MM.1S (cell line): ENCODE measurements at regions not wholly inside any gene's neighbourhood (a gene's known extent, or its start where the extent isn't known, plus 50 kb on each side); places are given as distances from the start of the nearest gene placed in this dataset.

ENCODE experiments used
- EZH2 ChIP-seq: fragments of 300-600 bp; sonication (generic); optimal IDR thresholded peaks from 2 replicates; pipeline ENCODE3; 2017; ENCODE audit warnings: low read depth, mild to moderate bottlenecking, antibody characterized with exemption, low read length, mixed read lengths
- EZH2phosphoT487 ChIP-seq: fragments of 300-600 bp; sonication (generic); IDR thresholded peaks from 2 replicates; pipeline ENCODE4 v1.6.1; 2018; ENCODE audit warnings: antibody characterized with exemption, low read length
- TF ChIP-seq, protein P1 (sequence below): fragments of 300-600 bp; sonication (generic); IDR thresholded peaks from 2 replicates; pipeline ENCODE4 v1.5.1; 2016; ENCODE audit warnings: antibody characterized with exemption, low read length, mixed read lengths

DNA sequence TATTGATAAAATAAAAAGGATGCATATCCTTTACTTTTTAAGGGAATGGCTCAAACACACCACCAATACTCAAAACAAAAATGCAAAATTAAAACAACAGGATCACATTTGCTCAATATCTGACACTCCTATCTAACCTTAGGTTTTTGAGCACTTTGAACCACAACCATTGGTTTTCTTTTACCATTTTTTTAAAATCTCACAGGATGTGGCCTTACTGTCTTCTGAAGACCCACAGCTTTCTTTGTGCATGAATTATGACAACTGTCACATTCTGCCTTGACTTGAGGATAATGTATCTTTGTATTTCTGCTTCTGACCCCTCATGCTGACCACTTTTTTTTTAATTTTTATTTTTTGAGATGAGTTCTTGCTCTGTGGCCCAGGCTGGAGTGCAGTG lies 461.1 kb upstream of the NRP1 start:
- TF ChIP-seq, protein P1, sequence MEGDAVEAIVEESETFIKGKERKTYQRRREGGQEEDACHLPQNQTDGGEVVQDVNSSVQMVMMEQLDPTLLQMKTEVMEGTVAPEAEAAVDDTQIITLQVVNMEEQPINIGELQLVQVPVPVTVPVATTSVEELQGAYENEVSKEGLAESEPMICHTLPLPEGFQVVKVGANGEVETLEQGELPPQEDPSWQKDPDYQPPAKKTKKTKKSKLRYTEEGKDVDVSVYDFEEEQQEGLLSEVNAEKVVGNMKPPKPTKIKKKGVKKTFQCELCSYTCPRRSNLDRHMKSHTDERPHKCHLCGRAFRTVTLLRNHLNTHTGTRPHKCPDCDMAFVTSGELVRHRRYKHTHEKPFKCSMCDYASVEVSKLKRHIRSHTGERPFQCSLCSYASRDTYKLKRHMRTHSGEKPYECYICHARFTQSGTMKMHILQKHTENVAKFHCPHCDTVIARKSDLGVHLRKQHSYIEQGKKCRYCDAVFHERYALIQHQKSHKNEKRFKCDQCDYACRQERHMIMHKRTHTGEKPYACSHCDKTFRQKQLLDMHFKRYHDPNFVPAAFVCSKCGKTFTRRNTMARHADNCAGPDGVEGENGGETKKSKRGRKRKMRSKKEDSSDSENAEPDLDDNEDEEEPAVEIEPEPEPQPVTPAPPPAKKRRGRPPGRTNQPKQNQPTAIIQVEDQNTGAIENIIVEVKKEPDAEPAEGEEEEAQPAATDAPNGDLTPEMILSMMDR: no peak
- TF ChIP-seq EZH2 (no peak), EZH2phosphoT487 (no peak)
